Sciatic nerve (tissue), 2 donors: ENCODE measurements at regions not wholly inside any gene's neighbourhood (a gene's known extent, or its start where the extent isn't known, plus 50 kb on each side); places are given as distances from the start of the nearest gene placed in this dataset.

ENCODE experiments used
- ATAC-seq: fragments of 200-7000 bp; cut with Tn5 transposase; one replicate; pipeline ENCODE4 v1.9.1; 2020; ENCODE audit warnings: mild to moderate bottlenecking, moderate library complexity
- DNase-seq: peaks from one replicate; pipeline ENCODE4 v3.0.0-alpha.2; 2020; ENCODE audit warnings: low spot score
- intact Hi-C: fragments of 100-400 bp; cut with DNase I; formaldehyde crosslinking; loops from one replicate; pipeline ENCODE4 v1.14.2; 2022
- donor health status: DM: no; HTN: no; CAD: no.
- donor health status: DM: no; HTN: no; CAD: no.

GRCh38 chr12:28057856-28058615, 85.5 kb upstream of the PTHLH start:
- intact Hi-C loops: no loop called here

GRCh38 chr12:28059220-28059619, 86.7 kb upstream of the PTHLH start:
- ATAC-seq (no peak), DNase-seq (no peak)
- intact Hi-C loops: no loop called here

More at GRCh38 chr12:28057856-28058615, 85.5 kb upstream of the PTHLH start:
- no peak for DNase-seq
- ATAC-seq: no peak

GRCh38 chr12:28059668-28060067, 87.1 kb upstream of the PTHLH start:
- ATAC-seq (peak; percentile 82), DNase-seq (no peak)
- intact Hi-C loops: no loop called here

GRCh38 chr12:28060871-28061270, 88.3 kb upstream of the PTHLH start:
- intact Hi-C loops: no loop called here
- no peak for DNase-seq
- no peak for ATAC-seq

GRCh38 chr12:28063355-28063880, 90.9 kb upstream of the PTHLH start:
- ATAC-seq (peak; percentile 81), DNase-seq (no peak)
- intact Hi-C loops: no loop called here

- DNase-seq (no peak), ATAC-seq (no peak)
- intact Hi-C loops: no loop called here
These were observed 92.8 kb upstream of the PTHLH start for GRCh38 chr12:28065374-28065773.

- intact Hi-C loops: no loop called here
- DNase-seq (no peak), ATAC-seq (no peak)
These were observed 93.5 kb upstream of the PTHLH start for GRCh38 chr12:28065889-28066630.

- DNase-seq (no peak), ATAC-seq (no peak)
- intact Hi-C loops: no loop called here
These were observed 94.3 kb upstream of the PTHLH start for GRCh38 chr12:28066879-28067278.

- intact Hi-C loops: no loop called here
- DNase-seq (no peak), ATAC-seq (no peak)
These were observed 95.9 kb upstream of the PTHLH start for GRCh38 chr12:28068467-28068866.

GRCh38 chr12:28079539-28079938, 107.0 kb upstream of the PTHLH start:
- DNase-seq: no peak
- intact Hi-C loops: no loop called here
- ATAC-seq: no peak

- ATAC-seq: no peak
- intact Hi-C loops: no loop called here
- no peak for DNase-seq
These were observed 108.2 kb upstream of the CCDC91 start for GRCh38 chr12:28082096-28082495.

- DNase-seq (no peak), ATAC-seq (peak; percentile 95)
- intact Hi-C loops: no loop called here
These were observed 106.2 kb upstream of the CCDC91 start for GRCh38 chr12:28083840-28084678.

- DNase-seq (no peak), ATAC-seq (no peak)
- intact Hi-C loops: no loop called here
These were observed 103.6 kb upstream of the CCDC91 start for GRCh38 chr12:28086521-28087155.

- intact Hi-C loops: no loop called here
- ATAC-seq: no peak
These were observed 101.5 kb upstream of the CCDC91 start for GRCh38 chr12:28088566-28089272.

GRCh38 chr12:28089338-28089737, 100.9 kb upstream of the CCDC91 start:
- peak; percentile 41 for ATAC-seq
- intact Hi-C loops: no loop called here
- no peak for DNase-seq

More at GRCh38 chr12:28088566-28089272, 101.5 kb upstream of the CCDC91 start:
- DNase-seq: no peak

- intact Hi-C loops: loop anchor here (10.0 kb wide), 1 partner anchor 886 kb away; no protein-coding TSS in a partner anchor
- DNase-seq (no peak), ATAC-seq (no peak)
These were observed 99.4 kb upstream of the CCDC91 start for GRCh38 chr12:28090835-28091234.

- no peak for DNase-seq
- ATAC-seq: no peak
- intact Hi-C loops: loop anchor here (10.0 kb wide), 1 partner anchor 888 kb away; no protein-coding TSS in a partner anchor
These were observed 97.9 kb upstream of the CCDC91 start for GRCh38 chr12:28092396-28092795.

GRCh38 chr12:28096649-28097048, 93.6 kb upstream of the CCDC91 start:
- ATAC-seq: no peak
- intact Hi-C loops: loop anchor here (1.0 to 10.0 kb wide), 2 partner anchors 16 to 892 kb away; no protein-coding TSS in a partner anchor
- no peak for DNase-seq
